Body of pancreas (tissue), 4 donors: ENCODE measurements at regions not wholly inside any gene's neighbourhood (a gene's known extent, or its start where the extent isn't known, plus 50 kb on each side); places are given as distances from the start of the nearest gene placed in this dataset.
"Not testable (repeated sequence)": the region's sequence is repeated elsewhere in the genome, so short reads cannot be mapped to it uniquely, and the experiment has no call there.

Experiments used
- POLR2A ChIP-seq, 3 donors: fragments of 450-650 bp; IDR thresholded peaks; one replicate each; pipeline ENCODE4 v1.6.1; 2016; ENCODE audit warnings: antibody characterized with exemption in 3 of 3, mild to moderate bottlenecking in 2 of 3
- TF ChIP-seq, protein P1 (sequence below), 7 experiments: fragments of 450-650 bp in 4 of 7; fragments of 200-600 bp in 3 of 7; sonication (generic) in 3 of 7; IDR thresholded peaks; one replicate each; pipeline ENCODE4 v1.5.1; 2016 to 2019; ENCODE audit warnings: antibody characterized with exemption in 7 of 7

DNA sequence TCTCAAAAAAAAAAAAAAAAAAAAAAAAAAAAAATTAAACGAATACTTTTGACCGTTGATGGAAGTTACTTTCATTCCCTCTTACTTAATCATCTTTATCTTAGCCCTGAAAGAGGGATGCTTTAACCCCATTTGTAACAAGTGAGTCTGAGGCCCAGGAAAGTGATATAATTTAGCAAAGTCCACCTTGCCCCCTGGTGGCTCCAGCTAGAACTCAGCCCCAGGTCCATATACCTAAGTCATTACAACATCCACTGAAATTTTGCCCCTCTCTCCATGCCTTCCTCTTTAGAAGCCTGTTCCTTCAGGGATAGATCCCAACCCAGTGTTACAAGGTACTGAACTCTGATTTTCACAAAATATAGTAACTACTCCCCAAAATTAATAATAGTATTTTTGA, 116.3 kb upstream of the KRTAP5-11 start:
- TF ChIP-seq, protein P1, sequence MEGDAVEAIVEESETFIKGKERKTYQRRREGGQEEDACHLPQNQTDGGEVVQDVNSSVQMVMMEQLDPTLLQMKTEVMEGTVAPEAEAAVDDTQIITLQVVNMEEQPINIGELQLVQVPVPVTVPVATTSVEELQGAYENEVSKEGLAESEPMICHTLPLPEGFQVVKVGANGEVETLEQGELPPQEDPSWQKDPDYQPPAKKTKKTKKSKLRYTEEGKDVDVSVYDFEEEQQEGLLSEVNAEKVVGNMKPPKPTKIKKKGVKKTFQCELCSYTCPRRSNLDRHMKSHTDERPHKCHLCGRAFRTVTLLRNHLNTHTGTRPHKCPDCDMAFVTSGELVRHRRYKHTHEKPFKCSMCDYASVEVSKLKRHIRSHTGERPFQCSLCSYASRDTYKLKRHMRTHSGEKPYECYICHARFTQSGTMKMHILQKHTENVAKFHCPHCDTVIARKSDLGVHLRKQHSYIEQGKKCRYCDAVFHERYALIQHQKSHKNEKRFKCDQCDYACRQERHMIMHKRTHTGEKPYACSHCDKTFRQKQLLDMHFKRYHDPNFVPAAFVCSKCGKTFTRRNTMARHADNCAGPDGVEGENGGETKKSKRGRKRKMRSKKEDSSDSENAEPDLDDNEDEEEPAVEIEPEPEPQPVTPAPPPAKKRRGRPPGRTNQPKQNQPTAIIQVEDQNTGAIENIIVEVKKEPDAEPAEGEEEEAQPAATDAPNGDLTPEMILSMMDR (IDR thresholded peaks at IDR 0.05) = peak in 1 of 7 experiments; percentile 6
- TF ChIP-seq POLR2A (IDR thresholded peaks at IDR 0.05) = not testable (repeated sequence)
